Fibroblast of lung (primary cell): ENCODE measurements at regions not wholly inside any gene's neighbourhood (a gene's known extent, or its start where the extent isn't known, plus 50 kb on each side); places are given as distances from the start of the nearest gene placed in this dataset.

Experiments used
- DNase-seq, 2 donors: peaks; one replicate each; pipeline versions ENCODE4 v3.0.0 to v3.0.0-alpha.2; 2010; ENCODE audit warnings: low read depth in 2 of 2
- H2AFZ ChIP-seq: 2 replicates; pipeline ENCODE4 v1.5.1; 2012; ENCODE audit warnings: low read length, control low read depth, inconsistent platforms
- H3K27ac ChIP-seq: 2 replicates; pipeline ENCODE4 v1.5.1; 2011; ENCODE audit warnings: low read length, control low read depth; ENCODE audit not compliant: insufficient read depth
- H3K27me3 ChIP-seq: 2 replicates; pipeline ENCODE4 v1.5.1; 2011; ENCODE audit warnings: mild to moderate bottlenecking, low read length; ENCODE audit not compliant: control insufficient read depth, insufficient read depth
- H3K36me3 ChIP-seq: 2 replicates; pipeline ENCODE4 v1.5.1; 2011; ENCODE audit warnings: low read length; ENCODE audit not compliant: control insufficient read depth, insufficient read depth
- H3K4me1 ChIP-seq: 2 replicates; pipeline ENCODE4 v1.5.1; 2011; ENCODE audit warnings: low read length; ENCODE audit not compliant: control insufficient read depth, insufficient read depth; ENCODE audit errors: extremely low read depth
- H3K4me2 ChIP-seq: 2 replicates; pipeline ENCODE4 v1.5.1; 2011; ENCODE audit warnings: low read length, control low read depth; ENCODE audit not compliant: insufficient read depth; ENCODE audit errors: extremely low read depth
- H3K4me3 ChIP-seq, 4 experiments: fragments of 200-600 bp in 1 of 4; sonication (generic) in 1 of 4; replicated peaks in 1 of 4; 2 replicates each; pipeline ENCODE4 v1.5.1; 2011 to 2016; ENCODE audit warnings: low read length in 4 of 4, low read depth in 3 of 4, mild to moderate bottlenecking in 3 of 4, control low read depth in 2 of 4, inconsistent platforms in 1 of 4, mixed read lengths in 1 of 4; ENCODE audit not compliant: insufficient read depth in 1 of 4; ENCODE audit errors: control extremely low read depth in 1 of 4
- H3K79me2 ChIP-seq: 2 replicates; pipeline ENCODE4 v1.5.1; 2012; ENCODE audit warnings: mild to moderate bottlenecking, low read length, inconsistent platforms; ENCODE audit not compliant: control insufficient read depth, insufficient read depth
- H3K9ac ChIP-seq: 2 replicates; pipeline ENCODE4 v1.5.1; 2011; ENCODE audit warnings: mild to moderate bottlenecking, low read length, control low read depth; ENCODE audit not compliant: insufficient read depth
- H3K9me3 ChIP-seq: 2 replicates; pipeline ENCODE4 v1.5.1; 2012; ENCODE audit warnings: low read depth, low read length; ENCODE audit not compliant: control insufficient read depth, insufficient read depth
- H4K20me1 ChIP-seq: 2 replicates; pipeline ENCODE4 v1.5.1; 2011; ENCODE audit warnings: low read length; ENCODE audit not compliant: control insufficient read depth, insufficient read depth; ENCODE audit errors: extremely low read depth
- EZH2 ChIP-seq: IDR thresholded peaks from 2 replicates; pipeline ENCODE4 v1.5.1; 2012; ENCODE audit warnings: low read length, control low read depth, mild to moderate bottlenecking; ENCODE audit errors: missing control alignments
- TF ChIP-seq, protein P1 (sequence below), 2 donors: IDR thresholded peaks in 1 of 2; conservative IDR thresholded peaks in 1 of 2; 1 replicate in 1 of 2; 2 replicates in 1 of 2; pipeline ENCODE4 v1.5.1; 2011 to 2012; ENCODE audit warnings: low read length in 2 of 2, control low read depth in 1 of 2, inconsistent platforms in 1 of 2, low read depth in 1 of 2, mild to moderate bottlenecking in 1 of 2

- Histone ChIP-seq H3K27ac (no peak overlapping the region), H3K9me3 (no peaks in the 10 kb centered on the region), H3K4me2 (no peak overlapping the region), H2AFZ (no peak overlapping the region), H4K20me1 (no peaks in the 10 kb centered on the region), H3K79me2 (no peaks in the 10 kb centered on the region), H3K9ac (no peak overlapping the region), H3K4me3 (no peak overlapping the region), H3K4me1 (no peaks in the 10 kb centered on the region), H3K36me3 (no peaks in the 10 kb centered on the region), H3K27me3 (no peaks in the 10 kb centered on the region)
- TF ChIP-seq, protein P1, sequence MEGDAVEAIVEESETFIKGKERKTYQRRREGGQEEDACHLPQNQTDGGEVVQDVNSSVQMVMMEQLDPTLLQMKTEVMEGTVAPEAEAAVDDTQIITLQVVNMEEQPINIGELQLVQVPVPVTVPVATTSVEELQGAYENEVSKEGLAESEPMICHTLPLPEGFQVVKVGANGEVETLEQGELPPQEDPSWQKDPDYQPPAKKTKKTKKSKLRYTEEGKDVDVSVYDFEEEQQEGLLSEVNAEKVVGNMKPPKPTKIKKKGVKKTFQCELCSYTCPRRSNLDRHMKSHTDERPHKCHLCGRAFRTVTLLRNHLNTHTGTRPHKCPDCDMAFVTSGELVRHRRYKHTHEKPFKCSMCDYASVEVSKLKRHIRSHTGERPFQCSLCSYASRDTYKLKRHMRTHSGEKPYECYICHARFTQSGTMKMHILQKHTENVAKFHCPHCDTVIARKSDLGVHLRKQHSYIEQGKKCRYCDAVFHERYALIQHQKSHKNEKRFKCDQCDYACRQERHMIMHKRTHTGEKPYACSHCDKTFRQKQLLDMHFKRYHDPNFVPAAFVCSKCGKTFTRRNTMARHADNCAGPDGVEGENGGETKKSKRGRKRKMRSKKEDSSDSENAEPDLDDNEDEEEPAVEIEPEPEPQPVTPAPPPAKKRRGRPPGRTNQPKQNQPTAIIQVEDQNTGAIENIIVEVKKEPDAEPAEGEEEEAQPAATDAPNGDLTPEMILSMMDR (conservative IDR thresholded peaks at IDR 0.05 in 1 of 2, IDR thresholded peaks at IDR 0.05 in 1 of 2; ENCODE audit: low read depth in 1 of 2, low read length in 2 of 2): no peak
- no peak for TF ChIP-seq EZH2
- no peak for DNase-seq
These were observed 440.4 kb downstream of the COL12A1 start for GRCh38 chr6:74765486-74765885.

- no peaks in the 10 kb centered on the region for H3K9me3 ChIP-seq
- peak in 1 of 2 donors; percentile 28 for DNase-seq
- no peak overlapping the region for H3K4me2 ChIP-seq
- no peaks in the 10 kb centered on the region for H3K36me3 ChIP-seq
- no peak for TF ChIP-seq EZH2
- TF ChIP-seq, protein P1 (conservative IDR thresholded peaks at IDR 0.05 in 1 of 2, IDR thresholded peaks at IDR 0.05 in 1 of 2; ENCODE audit: low read depth in 1 of 2, low read length in 2 of 2): no peak
- no peaks in the 10 kb centered on the region for H4K20me1 ChIP-seq
- H3K27me3 ChIP-seq: no peaks in the 10 kb centered on the region
- no peak overlapping the region for H3K4me3 ChIP-seq
- H3K9ac ChIP-seq: no peak overlapping the region
- no peak overlapping the region for H3K27ac ChIP-seq
- H2AFZ ChIP-seq: no peak overlapping the region
- H3K4me1 ChIP-seq: no peaks in the 10 kb centered on the region
- no peaks in the 10 kb centered on the region for H3K79me2 ChIP-seq
These were observed 441.4 kb downstream of the COL12A1 start for GRCh38 chr6:74764486-74764885.

- no peak for TF ChIP-seq EZH2
- TF ChIP-seq, protein P1 (conservative IDR thresholded peaks at IDR 0.05 in 1 of 2, IDR thresholded peaks at IDR 0.05 in 1 of 2; ENCODE audit: low read depth in 1 of 2, low read length in 2 of 2): no peak
- no peaks in the 10 kb centered on the region for H3K36me3 ChIP-seq
- no peaks in the 10 kb centered on the region for H4K20me1 ChIP-seq
- H3K79me2 ChIP-seq: no peaks in the 10 kb centered on the region
- no peak overlapping the region for H3K4me2 ChIP-seq
- no peak overlapping the region for H3K9ac ChIP-seq
- no peak for DNase-seq
- H2AFZ ChIP-seq: no peak overlapping the region
- no peaks in the 10 kb centered on the region for H3K9me3 ChIP-seq
- H3K4me3 ChIP-seq: no peak overlapping the region
- H3K4me1 ChIP-seq: no peaks in the 10 kb centered on the region
- no peaks in the 10 kb centered on the region for H3K27me3 ChIP-seq
- H3K27ac ChIP-seq: no peak overlapping the region
These were observed 443.0 kb downstream of the COL12A1 start for GRCh38 chr6:74762841-74763240.
